NOMO-1 treated with dmso at 0.1 percent for 144 hours (cell line): ENCODE measurements at regions not wholly inside any gene's neighbourhood (a gene's known extent, or its start where the extent isn't known, plus 50 kb on each side); places are given as distances from the start of the nearest gene placed in this dataset.

Experiments
- DNase-seq: peaks from one replicate; lab custom pipeline; 2025; ENCODE audit not compliant: unreplicated experiment; lab: John Stamatoyannopoulos, UW

DNA sequence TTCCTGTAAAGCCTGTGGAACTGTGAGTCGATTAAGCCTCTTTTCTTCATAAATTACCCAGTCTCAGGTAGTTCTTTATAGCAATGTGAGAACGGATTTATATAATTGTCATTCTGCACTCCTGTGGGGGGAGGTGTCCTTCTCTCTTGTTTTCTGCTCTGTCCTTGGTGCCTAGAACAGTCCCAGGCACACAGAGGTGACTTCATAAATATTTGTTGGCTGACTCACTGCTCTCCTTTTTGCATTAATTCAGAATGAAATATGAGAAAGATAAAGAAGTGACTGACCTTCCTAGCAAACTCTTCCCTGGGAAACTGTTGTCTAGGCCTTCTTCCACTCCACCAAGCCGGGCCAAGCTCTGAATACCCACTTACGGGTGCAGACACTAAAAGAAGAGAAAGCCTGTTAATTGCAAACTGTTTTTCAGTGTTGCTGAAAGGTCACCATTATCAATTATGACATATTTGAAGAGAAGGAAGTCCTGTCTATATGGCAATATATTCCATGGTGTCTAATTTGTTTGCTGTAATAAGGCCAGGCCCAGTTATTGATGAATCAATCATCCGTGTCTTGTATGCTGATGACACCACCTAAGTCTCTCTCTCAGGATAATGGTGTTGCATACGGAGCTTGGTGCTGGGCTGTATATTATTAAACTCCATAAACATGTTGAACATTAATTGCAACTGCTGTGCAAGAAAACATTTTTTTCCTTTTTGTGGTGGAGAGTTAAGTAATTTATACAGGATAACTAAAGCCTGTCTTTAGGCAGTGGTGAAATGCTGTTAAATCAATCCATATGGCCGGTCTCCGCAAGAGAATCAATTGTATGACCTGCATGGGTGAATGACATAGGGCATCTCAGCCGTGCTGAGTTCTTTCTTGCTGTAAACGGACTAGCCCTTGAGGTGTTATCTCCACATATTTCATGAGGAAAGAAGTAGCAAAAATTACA, 567.5 kb downstream of the SLC4A3 start:
- no peak for DNase-seq

GRCh38 chr2:220198896-220199295, 571.5 kb downstream of the SLC4A3 start:
- DNase-seq, result no peak

GRCh38 chr2:220202066-220202465, 574.6 kb downstream of the SLC4A3 start:
- DNase-seq, result no peak

DNA sequence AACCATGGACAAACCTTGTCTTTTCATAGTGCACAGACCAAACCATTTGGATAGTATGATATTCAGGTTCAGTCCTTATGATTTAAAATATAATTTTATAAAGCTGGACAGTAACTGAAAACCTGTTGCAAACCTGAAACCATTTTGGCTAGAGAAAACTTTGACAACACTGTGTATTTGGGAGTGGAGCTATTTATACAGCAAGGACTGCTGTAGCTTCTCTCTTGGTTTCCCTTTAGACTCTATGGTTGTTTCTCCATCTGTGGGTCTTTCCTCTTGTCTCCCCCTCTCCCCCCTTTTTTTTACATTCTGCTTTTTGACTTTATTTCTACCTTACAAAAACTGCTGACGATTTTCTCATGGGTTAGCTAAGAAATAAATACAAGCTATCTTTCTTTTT, 581.7 kb downstream of the SLC4A3 start:
- no peak for DNase-seq

- DNase-seq, result no peak
These were observed 582.3 kb downstream of the SLC4A3 start for GRCh38 chr2:220209751-220210150.

- DNase-seq, result no peak
These were observed 585.1 kb downstream of the SLC4A3 start for GRCh38 chr2:220212296-220213080.

GRCh38 chr2:220215785-220216184, 588.4 kb downstream of the SLC4A3 start:
- no peak for DNase-seq

- DNase-seq, result no peak
These were observed 591.9 kb downstream of the SLC4A3 start for GRCh38 chr2:220219371-220219770.

DNA sequence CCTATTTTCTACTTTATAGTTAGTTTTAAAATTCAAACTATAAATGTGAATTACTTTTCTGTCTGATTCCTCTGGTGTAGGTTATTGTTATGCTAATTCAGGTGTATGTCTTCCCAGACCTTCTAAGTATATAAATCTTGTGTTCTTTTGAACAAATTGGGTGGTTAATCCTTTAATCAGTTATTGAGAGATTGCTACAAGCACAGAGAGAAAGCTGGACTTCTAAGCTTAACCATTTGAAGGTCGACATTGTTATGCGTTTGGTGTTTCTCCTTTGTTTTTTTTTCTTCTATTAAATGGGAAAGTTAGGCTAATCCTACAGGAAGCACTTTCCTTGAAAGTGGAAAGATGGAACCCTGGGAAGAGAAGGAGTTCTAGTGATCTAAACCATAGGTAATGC, 592.6 kb downstream of the SLC4A3 start:
- DNase-seq, result no peak

- no peak for DNase-seq
These were observed 594.6 kb downstream of the SLC4A3 start for GRCh38 chr2:220221992-220222391.

GRCh38 chr2:220224691-220225543, 597.5 kb downstream of the SLC4A3 start:
- DNase-seq, result no peak

DNA sequence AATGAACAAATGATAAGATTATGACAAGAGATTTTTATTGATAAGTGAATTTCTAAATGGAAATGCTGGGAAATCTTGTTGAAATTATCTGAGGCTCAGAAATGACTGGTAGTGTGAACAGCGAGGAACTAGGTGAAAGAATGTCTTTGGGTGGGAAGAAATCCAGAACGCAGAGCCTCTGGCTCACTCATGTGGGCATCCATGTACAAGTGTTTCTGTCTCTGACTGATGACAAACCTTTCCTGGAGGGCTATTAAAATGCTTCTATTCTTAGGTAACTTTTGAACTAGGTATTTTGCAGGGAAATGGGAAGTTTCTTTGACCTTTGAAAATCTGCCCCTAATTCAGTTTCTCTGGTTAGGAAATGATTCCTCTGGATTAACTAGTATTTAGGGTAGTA, 598.6 kb downstream of the SLC4A3 start:
- no peak for DNase-seq

GRCh38 chr2:220226546-220226945, 599.1 kb downstream of the SLC4A3 start:
- DNase-seq, result no peak

DNA sequence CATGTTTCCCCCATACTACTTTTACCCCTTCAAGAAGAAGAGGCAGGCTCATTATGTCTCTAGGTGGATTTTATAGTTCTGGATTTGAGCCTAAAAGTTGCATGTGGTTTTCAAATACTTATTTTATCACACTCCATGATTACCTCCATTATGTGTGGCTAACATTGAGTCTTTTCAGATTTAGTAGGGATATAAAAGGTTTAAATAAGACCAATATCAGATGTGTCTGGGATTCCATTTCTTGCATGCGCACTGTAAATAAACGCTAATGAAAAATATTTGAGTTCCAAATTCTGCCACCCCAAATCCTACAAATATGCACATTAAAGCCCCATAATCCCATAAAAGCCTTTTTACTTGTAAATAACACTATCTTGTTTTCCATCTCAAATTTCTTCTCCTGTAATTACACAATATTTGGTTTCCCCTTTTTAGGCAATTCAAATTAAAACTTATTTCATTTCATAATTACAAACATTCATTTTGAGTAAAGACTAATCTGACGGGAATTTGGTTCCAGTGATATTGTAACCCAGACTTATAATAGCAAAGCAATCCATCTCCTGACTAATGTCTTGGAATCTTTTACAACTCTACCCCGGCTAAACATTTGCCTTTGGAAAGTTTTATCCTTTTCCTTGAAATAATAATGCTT, 600.0 kb downstream of the SLC4A3 start:
- DNase-seq, result no peak

GRCh38 chr2:220228310-220229006, 601.0 kb downstream of the SLC4A3 start:
- no peak for DNase-seq

GRCh38 chr2:220240641-220241040, 613.2 kb downstream of the SLC4A3 start:
- DNase-seq, result no peak

DNA sequence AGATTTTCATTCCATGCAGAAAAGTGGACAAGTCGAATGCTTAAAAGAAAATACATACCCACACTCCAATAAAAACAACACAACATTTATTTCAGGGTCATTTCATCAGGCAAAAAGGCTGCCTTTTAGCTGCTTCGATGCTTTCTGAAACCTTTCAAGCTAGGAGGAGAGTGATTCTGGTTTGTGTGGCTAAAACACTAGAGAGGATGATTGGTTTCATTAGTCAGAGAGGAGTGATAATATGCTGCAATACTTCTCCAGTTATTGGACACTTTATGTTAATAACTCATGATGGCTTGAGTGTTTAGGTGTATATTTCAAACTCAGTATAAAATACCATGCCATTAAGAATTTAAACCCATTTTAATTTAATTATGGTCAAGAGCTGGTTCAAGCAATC, 614.0 kb downstream of the SLC4A3 start:
- DNase-seq, result no peak

- DNase-seq, result no peak
These were observed 616.1 kb downstream of the SLC4A3 start for GRCh38 chr2:220243571-220243970.

DNA sequence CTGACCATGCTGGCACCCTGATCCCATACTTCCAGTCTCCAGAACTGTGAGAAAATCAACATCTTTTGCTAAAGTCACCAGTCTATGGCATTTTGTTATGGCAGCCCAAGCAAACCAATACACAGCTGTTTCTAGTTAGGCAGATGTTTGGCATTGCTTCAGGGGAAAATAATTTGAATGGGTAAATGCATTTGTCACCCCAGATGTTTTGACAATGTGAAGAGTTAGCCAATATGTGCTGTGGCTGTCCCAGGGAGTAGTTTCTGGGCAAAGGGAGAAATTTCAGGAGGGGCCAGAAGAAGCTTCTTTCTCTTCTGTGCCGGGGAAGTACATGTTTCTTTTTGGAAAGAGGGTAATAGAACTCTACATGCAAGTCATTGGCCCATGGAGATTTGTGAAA, 619.0 kb downstream of the SLC4A3 start:
- DNase-seq, result no peak
